Tibial artery (tissue), 4 donors: ENCODE measurements at regions not wholly inside any gene's neighbourhood (a gene's known extent, or its start where the extent isn't known, plus 50 kb on each side); places are given as distances from the start of the nearest gene placed in this dataset.

ENCODE experiments used
- DNase-seq, 2 donors: peaks; one replicate each; pipeline ENCODE4 v3.0.0-alpha.2; 2019
- H3K27ac ChIP-seq, 2 donors: fragments of 200-600 bp; sonication (generic) in 1 of 2; 1 replicate in 1 of 2; 2 replicates in 1 of 2; pipeline ENCODE4 v1.5.1; 2018 to 2019; ENCODE audit warnings: mild to moderate bottlenecking in 1 of 2
- H3K27me3 ChIP-seq, 2 donors: fragments of 200-600 bp; sonication (generic) in 1 of 2; one replicate each; pipeline versions ENCODE4 v1.5.1 to v1.6.0; 2016 to 2019
- H3K36me3 ChIP-seq, 3 donors: fragments of 200-600 bp; sonication (generic) in 2 of 3; one replicate each; pipeline ENCODE4 v1.5.1; 2016 to 2019; ENCODE audit warnings: mild to moderate bottlenecking in 2 of 3
- H3K4me1 ChIP-seq, 4 donors: fragments of 200-600 bp; sonication (generic) in 2 of 4; 1 replicate in 3 of 4; 2 replicates in 1 of 4; pipeline ENCODE4 v1.5.1; 2016 to 2019
- H3K4me3 ChIP-seq, 2 donors: fragments of 200-600 bp; sonication (generic) in 1 of 2; 1 replicate in 1 of 2; 2 replicates in 1 of 2; pipeline ENCODE4 v1.5.1; 2018 to 2019; ENCODE audit warnings: mild to moderate bottlenecking in 2 of 2
- H3K9me3 ChIP-seq, 3 donors: fragments of 200-600 bp; sonication (generic) in 1 of 3; one replicate each; pipeline ENCODE4 v1.5.1; 2016 to 2019
- CTCF ChIP-seq, 2 experiments: fragments of 200-600 bp in 1 of 2; fragments of 450-650 bp in 1 of 2; IDR thresholded peaks; one replicate each; pipeline ENCODE4 v1.5.1; 2017 to 2019; ENCODE audit warnings: antibody characterized with exemption in 2 of 2, mild to moderate bottlenecking in 1 of 2, moderate library complexity in 1 of 2
- intact Hi-C: fragments of 100-400 bp; cut with DNase I; formaldehyde crosslinking; loops from one replicate; pipeline ENCODE4 v1.15.0; 2023; ENCODE audit warnings: low total_unique reads

- no peaks in the 10 kb centered on the region for H3K36me3 ChIP-seq
- no peak for TF ChIP-seq CTCF (IDR thresholded peaks at IDR 0.05)
- H3K9me3 ChIP-seq: no peaks in the 10 kb centered on the region
- H3K27me3 ChIP-seq: no peaks in the 10 kb centered on the region
- no peak for DNase-seq
- intact Hi-C loops: no loop called here
- H3K27ac ChIP-seq: no peak overlapping the region
- H3K4me1 ChIP-seq: no peaks in the 10 kb centered on the region
- no peak overlapping the region for H3K4me3 ChIP-seq
Measured at GRCh38 chr4:19381068-19381467, 870.6 kb upstream of the SLIT2 start.

GRCh38 chr4:19380600-19380999 is 871.1 kb upstream of the SLIT2 start:
- DNase-seq: no peak
- TF ChIP-seq CTCF (IDR thresholded peaks at IDR 0.05): no peak
- Histone ChIP-seq H3K27me3 (no peaks in the 10 kb centered on the region), H3K4me1 (no peaks in the 10 kb centered on the region), H3K4me3 (no peak overlapping the region), H3K27ac (no peak overlapping the region), H3K36me3 (no peaks in the 10 kb centered on the region), H3K9me3 (no peaks in the 10 kb centered on the region)
- intact Hi-C loops: no loop called here

- Histone ChIP-seq H3K36me3 (no peaks in the 10 kb centered on the region), H3K9me3 (no peaks in the 10 kb centered on the region), H3K27ac (no peak overlapping the region), H3K4me1 (no peaks in the 10 kb centered on the region), H3K27me3 (no peaks in the 10 kb centered on the region), H3K4me3 (no peak overlapping the region)
- intact Hi-C loops: no loop called here
- TF ChIP-seq CTCF (IDR thresholded peaks at IDR 0.05): no peak
- no peak for DNase-seq
Measured at GRCh38 chr4:19379191-19379708, 872.5 kb upstream of the SLIT2 start.

- no peak for DNase-seq
- no peaks in the 10 kb centered on the region for H3K27me3 ChIP-seq
- no peaks in the 10 kb centered on the region for H3K9me3 ChIP-seq
- H3K36me3 ChIP-seq: no peaks in the 10 kb centered on the region
- H3K27ac ChIP-seq: no peak overlapping the region
- intact Hi-C loops: no loop called here
- H3K4me1 ChIP-seq: no peaks in the 10 kb centered on the region
- H3K4me3 ChIP-seq: no peak overlapping the region
- no peak for TF ChIP-seq CTCF (IDR thresholded peaks at IDR 0.05)
Measured at GRCh38 chr4:19375931-19376330, 875.8 kb upstream of the SLIT2 start.

- H3K27ac ChIP-seq: no peak overlapping the region
- DNase-seq: no peak
- H3K9me3 ChIP-seq: no peaks in the 10 kb centered on the region
- H3K36me3 ChIP-seq: no peaks in the 10 kb centered on the region
- no peaks in the 10 kb centered on the region for H3K4me1 ChIP-seq
- H3K4me3 ChIP-seq: no peak overlapping the region
- no peak for TF ChIP-seq CTCF (IDR thresholded peaks at IDR 0.05)
- no peaks in the 10 kb centered on the region for H3K27me3 ChIP-seq
- intact Hi-C loops: no loop called here
Measured at GRCh38 chr4:19375136-19375804, 876.4 kb upstream of the SLIT2 start.
